ENCODE measurements at regions not wholly inside any gene's neighbourhood (a gene's known extent, or its start where the extent isn't known, plus 50 kb on each side); places are given as distances from the start of the nearest gene placed in this dataset.
"Not testable (repeated sequence)": the region's sequence is repeated elsewhere in the genome, so short reads cannot be mapped to it uniquely, and the experiment has no call there.

GRCh38 chr16:10324210-10324609 is 61.7 kb upstream of the ATF7IP2 start:
- H3F3A ChIP-seq (ENCODE audit: low read depth), result peaks cover 8% of the 10 kb centered on the region
- Mint-ChIP-seq H3K27ac (no peak overlapping the region), H3K4me3 (no peak overlapping the region), H3K27me3 (ENCODE audit: insufficient read depth, low read depth) (peaks cover 8% of the 10 kb centered on the region), H3K4me1 (peaks cover 2% of the 10 kb centered on the region), H3K9me3 (no peaks in the 10 kb centered on the region), H3K36me3 (no peaks in the 10 kb centered on the region)
- H3K27ac ChIP-seq, result no peak overlapping the region
- H3K79me2 ChIP-seq (ENCODE audit: low read depth), result no peaks in the 10 kb centered on the region
- no peaks in the 10 kb centered on the region for H3K4me1 ChIP-seq
- H3K36me3 ChIP-seq, result no peaks in the 10 kb centered on the region
- no peaks in the 10 kb centered on the region for H3K27me3 ChIP-seq
- no peak overlapping the region for H3K4me2 ChIP-seq
- H4K20me1 ChIP-seq (ENCODE audit: low read depth), result no peaks in the 10 kb centered on the region
- DNase-seq (ENCODE audit: low spot score), result no peak
- H3K9ac ChIP-seq, result no peak overlapping the region
- no peaks in the 10 kb centered on the region for H3K9me3 ChIP-seq (ENCODE audit: low read depth)
- TF ChIP-seq EZH2 (IDR thresholded peaks at IDR 0.05) (no peak), CTCF (IDR thresholded peaks at IDR 0.05) (no peak), EZH2phosphoT487 (IDR thresholded peaks at IDR 0.05) (no peak)
- H2AFZ ChIP-seq (replicated peaks), result no peak overlapping the region
- no peak overlapping the region for H3K4me3 ChIP-seq

- no peak for TF ChIP-seq EZH2phosphoT487 (IDR thresholded peaks at IDR 0.05)
- no peak for TF ChIP-seq CTCF (IDR thresholded peaks at IDR 0.05)
- no peak for TF ChIP-seq EZH2 (IDR thresholded peaks at IDR 0.05)
- Histone ChIP-seq H3K36me3 (no peaks in the 10 kb centered on the region), H3K27ac (no peak overlapping the region), H3K27me3 (no peaks in the 10 kb centered on the region), H3K4me3 (no peak overlapping the region), H4K20me1 (ENCODE audit: low read depth) (no peaks in the 10 kb centered on the region), H3K4me1 (no peaks in the 10 kb centered on the region), H3K79me2 (ENCODE audit: low read depth) (no peaks in the 10 kb centered on the region), H3F3A (ENCODE audit: low read depth) (peaks cover 7% of the 10 kb centered on the region), H3K9ac (no peak overlapping the region), H2AFZ (replicated peaks) (no peak overlapping the region), H3K4me2 (no peak overlapping the region), H3K9me3 (ENCODE audit: low read depth) (no peaks in the 10 kb centered on the region)
- no peaks in the 10 kb centered on the region for H3K36me3 Mint-ChIP-seq
- H3K27me3 Mint-ChIP-seq (ENCODE audit: insufficient read depth, low read depth), result peaks cover 7% of the 10 kb centered on the region
- H3K27ac Mint-ChIP-seq, result no peak overlapping the region
- DNase-seq (ENCODE audit: low spot score), result no peak
- no peak overlapping the region for H3K4me3 Mint-ChIP-seq
- no peaks in the 10 kb centered on the region for H3K9me3 Mint-ChIP-seq
- H3K4me1 Mint-ChIP-seq, result no peaks in the 10 kb centered on the region
Observed at GRCh38 chr16:10325783-10326543, 59.9 kb upstream of the ATF7IP2 start.

GRCh38 chr16:10326647-10327046 is 59.2 kb upstream of the ATF7IP2 start:
- no peak overlapping the region for H3K9ac ChIP-seq
- Mint-ChIP-seq H3K9me3 (no peaks in the 10 kb centered on the region), H3K27me3 (ENCODE audit: insufficient read depth, low read depth) (peaks cover 7% of the 10 kb centered on the region)

GRCh38 chr16:10328291-10328690 is 57.6 kb upstream of the ATF7IP2 start:
- H3K4me3 Mint-ChIP-seq; H3K36me3 Mint-ChIP-seq; H3K9me3 ChIP-seq (ENCODE audit: low read depth); H3K27me3 ChIP-seq; H3K4me2 ChIP-seq; H3F3A ChIP-seq (ENCODE audit: low read depth); H3K27me3 Mint-ChIP-seq (ENCODE audit: insufficient read depth, low read depth); H3K9me3 Mint-ChIP-seq; H3K27ac ChIP-seq; H3K79me2 ChIP-seq (ENCODE audit: low read depth); H3K36me3 ChIP-seq; H3K27ac Mint-ChIP-seq; DNase-seq (ENCODE audit: low spot score); H2AFZ ChIP-seq (replicated peaks); H3K4me1 ChIP-seq; H3K9ac ChIP-seq; H3K4me3 ChIP-seq; H4K20me1 ChIP-seq (ENCODE audit: low read depth): not testable (repeated sequence)
- peaks cover 11% of the 10 kb centered on the region for H3K4me1 Mint-ChIP-seq

More at GRCh38 chr16:10326647-10327046, 59.2 kb upstream of the ATF7IP2 start:
- Histone ChIP-seq H2AFZ (replicated peaks) (no peak overlapping the region), H3K79me2 (ENCODE audit: low read depth) (no peaks in the 10 kb centered on the region), H3K27me3 (no peaks in the 10 kb centered on the region), H3K27ac (no peak overlapping the region), H3K4me1 (no peaks in the 10 kb centered on the region), H3K4me3 (no peak overlapping the region), H3F3A (ENCODE audit: low read depth) (peaks cover 4% of the 10 kb centered on the region), H4K20me1 (ENCODE audit: low read depth) (no peaks in the 10 kb centered on the region), H3K9me3 (ENCODE audit: low read depth) (no peaks in the 10 kb centered on the region), H3K36me3 (no peaks in the 10 kb centered on the region), H3K4me2 (no peak overlapping the region)
- H3K4me1 Mint-ChIP-seq, result no peaks in the 10 kb centered on the region
- no peaks in the 10 kb centered on the region for H3K36me3 Mint-ChIP-seq
- H3K4me3 Mint-ChIP-seq, result no peak overlapping the region
- no peak overlapping the region for H3K27ac Mint-ChIP-seq
- DNase-seq (ENCODE audit: low spot score), result no peak
- no peak for TF ChIP-seq EZH2phosphoT487 (IDR thresholded peaks at IDR 0.05)
- TF ChIP-seq CTCF (IDR thresholded peaks at IDR 0.05), result no peak
- TF ChIP-seq EZH2 (IDR thresholded peaks at IDR 0.05), result no peak

Data from neural progenitor cell (in vitro differentiated cells).